22Rv1 (cell line): ENCODE measurements at regions not wholly inside any gene's neighbourhood (a gene's known extent, or its start where the extent isn't known, plus 50 kb on each side); places are given as distances from the start of the nearest gene placed in this dataset.

Experiments used
- ZFX ChIP-seq: fragments of 450-650 bp; IDR thresholded peaks from 2 replicates; pipeline ENCODE4 v1.6.1; 2017; ENCODE audit warnings: antibody characterized with exemption, borderline replicate concordance
- TF ChIP-seq, protein P1 (sequence below): fragments of 450-650 bp; IDR thresholded peaks from 2 replicates; pipeline ENCODE4 v1.5.1; 2017; ENCODE audit warnings: mild to moderate bottlenecking

- TF ChIP-seq, protein P1, sequence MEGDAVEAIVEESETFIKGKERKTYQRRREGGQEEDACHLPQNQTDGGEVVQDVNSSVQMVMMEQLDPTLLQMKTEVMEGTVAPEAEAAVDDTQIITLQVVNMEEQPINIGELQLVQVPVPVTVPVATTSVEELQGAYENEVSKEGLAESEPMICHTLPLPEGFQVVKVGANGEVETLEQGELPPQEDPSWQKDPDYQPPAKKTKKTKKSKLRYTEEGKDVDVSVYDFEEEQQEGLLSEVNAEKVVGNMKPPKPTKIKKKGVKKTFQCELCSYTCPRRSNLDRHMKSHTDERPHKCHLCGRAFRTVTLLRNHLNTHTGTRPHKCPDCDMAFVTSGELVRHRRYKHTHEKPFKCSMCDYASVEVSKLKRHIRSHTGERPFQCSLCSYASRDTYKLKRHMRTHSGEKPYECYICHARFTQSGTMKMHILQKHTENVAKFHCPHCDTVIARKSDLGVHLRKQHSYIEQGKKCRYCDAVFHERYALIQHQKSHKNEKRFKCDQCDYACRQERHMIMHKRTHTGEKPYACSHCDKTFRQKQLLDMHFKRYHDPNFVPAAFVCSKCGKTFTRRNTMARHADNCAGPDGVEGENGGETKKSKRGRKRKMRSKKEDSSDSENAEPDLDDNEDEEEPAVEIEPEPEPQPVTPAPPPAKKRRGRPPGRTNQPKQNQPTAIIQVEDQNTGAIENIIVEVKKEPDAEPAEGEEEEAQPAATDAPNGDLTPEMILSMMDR = no peak
- no peak for TF ChIP-seq ZFX
Observed at GRCh38 chr5:130520211-130520610, 615.9 kb downstream of the CHSY3 start.
